ENCODE measurements at regions not wholly inside any gene's neighbourhood (a gene's known extent, or its start where the extent isn't known, plus 50 kb on each side); places are given as distances from the start of the nearest gene placed in this dataset.

- no peak for TF ChIP-seq REST (IDR thresholded peaks at IDR 0.05; ENCODE audit: low read depth)
- TF ChIP-seq TAF1 (IDR thresholded peaks at IDR 0.05; ENCODE audit: low read depth) = no peak
These were observed 193.9 kb upstream of the MRPS30 start for GRCh38 chr5:44614845-44615244.

GRCh38 chr5:44613936-44614335 lies 194.8 kb upstream of the MRPS30 start:
- no peak for TF ChIP-seq TEAD4 (IDR thresholded peaks at IDR 0.05)
- TF ChIP-seq REST (IDR thresholded peaks at IDR 0.05; ENCODE audit: low read depth) = no peak
- no peak for TF ChIP-seq CEBPB (IDR thresholded peaks at IDR 0.05)
- TF ChIP-seq TCF12 (IDR thresholded peaks at IDR 0.05; ENCODE audit: low read depth) = no peak

GRCh38 chr5:44605926-44606325 lies 202.8 kb upstream of the MRPS30 start:
- TF ChIP-seq TAF1 (IDR thresholded peaks at IDR 0.05; ENCODE audit: low read depth) (no peak), TCF12 (IDR thresholded peaks at IDR 0.05; ENCODE audit: low read depth) (no peak), ZBTB7A (IDR thresholded peaks at IDR 0.05; ENCODE audit: low read depth) (no peak), YY1 (IDR thresholded peaks at IDR 0.05; ENCODE audit: low read depth) (no peak), NFIC (IDR thresholded peaks at IDR 0.05) (no peak), CREB1 (IDR thresholded peaks at IDR 0.05; ENCODE audit: low read depth) (no peak), TEAD4 (IDR thresholded peaks at IDR 0.05) (no peak)
- TF ChIP-seq, protein P1, sequence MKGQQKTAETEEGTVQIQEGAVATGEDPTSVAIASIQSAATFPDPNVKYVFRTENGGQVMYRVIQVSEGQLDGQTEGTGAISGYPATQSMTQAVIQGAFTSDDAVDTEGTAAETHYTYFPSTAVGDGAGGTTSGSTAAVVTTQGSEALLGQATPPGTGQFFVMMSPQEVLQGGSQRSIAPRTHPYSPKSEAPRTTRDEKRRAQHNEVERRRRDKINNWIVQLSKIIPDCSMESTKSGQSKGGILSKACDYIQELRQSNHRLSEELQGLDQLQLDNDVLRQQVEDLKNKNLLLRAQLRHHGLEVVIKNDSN (IDR thresholded peaks at IDR 0.05) = no peak
- TF ChIP-seq, protein P2, sequence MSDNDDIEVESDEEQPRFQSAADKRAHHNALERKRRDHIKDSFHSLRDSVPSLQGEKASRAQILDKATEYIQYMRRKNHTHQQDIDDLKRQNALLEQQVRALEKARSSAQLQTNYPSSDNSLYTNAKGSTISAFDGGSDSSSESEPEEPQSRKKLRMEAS (IDR thresholded peaks at IDR 0.05) = no peak

DNA sequence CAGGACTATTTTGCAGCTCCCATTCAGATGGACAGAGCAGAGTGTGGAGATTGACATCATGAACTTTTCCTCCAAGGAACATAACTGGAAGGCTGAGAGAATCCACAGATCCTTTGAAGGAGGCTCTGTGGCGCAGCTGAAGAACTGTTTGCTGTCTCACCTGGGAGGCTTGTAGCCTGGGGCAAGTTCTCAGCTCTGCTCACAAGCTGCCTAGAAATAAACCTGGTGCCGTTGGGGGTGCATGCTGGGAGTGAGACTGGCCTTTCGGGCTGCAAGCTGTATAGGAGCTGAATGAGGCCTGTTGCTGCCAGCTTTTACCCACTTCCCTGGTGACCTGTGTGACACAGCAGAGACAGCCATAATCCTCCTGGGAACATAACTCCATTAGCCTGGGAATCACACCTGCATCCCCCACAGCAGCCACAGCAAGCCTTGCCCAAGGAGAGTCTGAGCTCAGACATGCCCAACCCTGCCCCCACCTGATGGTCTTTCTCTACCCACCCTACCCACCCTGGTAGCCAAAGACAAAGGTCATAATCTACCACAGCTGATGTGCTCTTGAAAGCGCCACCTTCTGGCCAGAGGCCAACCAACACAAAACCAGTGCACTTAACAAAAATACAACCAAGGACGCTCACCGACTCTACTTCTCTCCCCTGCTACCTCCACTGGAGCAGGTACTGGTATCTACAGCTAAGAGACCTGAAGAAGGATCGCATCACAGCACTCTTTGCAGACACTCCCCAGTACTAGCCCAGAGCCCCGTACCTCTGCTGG lies 205.1 kb upstream of the MRPS30 start:
- TF ChIP-seq TCF12 (IDR thresholded peaks at IDR 0.05; ENCODE audit: low read depth) = no peak
- no peak for TF ChIP-seq YY1 (IDR thresholded peaks at IDR 0.05; ENCODE audit: low read depth)
- no peak for TF ChIP-seq TEAD4 (IDR thresholded peaks at IDR 0.05)
- TF ChIP-seq NFIC (IDR thresholded peaks at IDR 0.05) = no peak
- no peak for TF ChIP-seq ZBTB7A (IDR thresholded peaks at IDR 0.05; ENCODE audit: low read depth)
- no peak for TF ChIP-seq EP300 (IDR thresholded peaks at IDR 0.05; ENCODE audit: borderline replicate concordance)
- TF ChIP-seq, protein P2 (IDR thresholded peaks at IDR 0.05) = no peak
- no peak for TF ChIP-seq REST (IDR thresholded peaks at IDR 0.05; ENCODE audit: low read depth)

GRCh38 chr5:44574678-44575077 lies 185.5 kb upstream of the FGF10 start:
- no peak for TF ChIP-seq ZBTB7A (IDR thresholded peaks at IDR 0.05; ENCODE audit: low read depth)
- TF ChIP-seq CEBPB (IDR thresholded peaks at IDR 0.05) = no peak
- no peak for TF ChIP-seq EGR1 (IDR thresholded peaks at IDR 0.05)
- TF ChIP-seq YY1 (IDR thresholded peaks at IDR 0.05; ENCODE audit: low read depth) = no peak
- no peak for TF ChIP-seq RAD21 (IDR thresholded peaks at IDR 0.05; ENCODE audit: low read depth)
- TF ChIP-seq, protein P2 (IDR thresholded peaks at IDR 0.05) = no peak
- no peak for TF ChIP-seq TEAD4 (IDR thresholded peaks at IDR 0.05)
- no peak for TF ChIP-seq FOXM1 (IDR thresholded peaks at IDR 0.05; ENCODE audit: borderline replicate concordance, low read depth)
- TF ChIP-seq EP300 (IDR thresholded peaks at IDR 0.05; ENCODE audit: borderline replicate concordance) = no peak
- no peak for TF ChIP-seq TCF12 (IDR thresholded peaks at IDR 0.05; ENCODE audit: low read depth)
- TF ChIP-seq, protein P1 (IDR thresholded peaks at IDR 0.05) = no peak
- TF ChIP-seq REST (IDR thresholded peaks at IDR 0.05; ENCODE audit: low read depth) = no peak
- TF ChIP-seq NFIC (IDR thresholded peaks at IDR 0.05) = no peak
- TF ChIP-seq TAF1 (IDR thresholded peaks at IDR 0.05; ENCODE audit: low read depth) = no peak
- no peak for TF ChIP-seq CREB1 (IDR thresholded peaks at IDR 0.05; ENCODE audit: low read depth)
